Neuronal stem cell (in vitro differentiated cells): ENCODE measurements at regions not wholly inside any gene's neighbourhood (a gene's known extent, or its start where the extent isn't known, plus 50 kb on each side); places are given as distances from the start of the nearest gene placed in this dataset. TPM values are rescaled to one million over a fixed set of nuclear protein-coding genes. Genes with fewer than 3 reads are reported as not detected.

Source experiments
- small RNA-seq: library from polyadenylated mRNA; stranded (forward); fragments of <200 nt; extraction: miRNeasy Mini kit (QIAGEN cat#:217004); gene quantifications from one replicate; pipeline ENCODE3, GENCODE V24; 2013; ENCODE audit not compliant: insufficient read depth

Small RNA genes in the stretch of these regions (small RNA-seq; reads per million reads assigned to genes)
- gene AL662814.1, result not detected
